GM18861 (cell line): ENCODE measurements at regions not wholly inside any gene's neighbourhood (a gene's known extent, or its start where the extent isn't known, plus 50 kb on each side); places are given as distances from the start of the nearest gene placed in this dataset.

ENCODE experiments used
- ATAC-seq: cut with Tn5 transposase; IDR thresholded peaks from one replicate; pipeline ENCODE4 v1.9.1; 2021; ENCODE audit not compliant: unreplicated experiment

DNA sequence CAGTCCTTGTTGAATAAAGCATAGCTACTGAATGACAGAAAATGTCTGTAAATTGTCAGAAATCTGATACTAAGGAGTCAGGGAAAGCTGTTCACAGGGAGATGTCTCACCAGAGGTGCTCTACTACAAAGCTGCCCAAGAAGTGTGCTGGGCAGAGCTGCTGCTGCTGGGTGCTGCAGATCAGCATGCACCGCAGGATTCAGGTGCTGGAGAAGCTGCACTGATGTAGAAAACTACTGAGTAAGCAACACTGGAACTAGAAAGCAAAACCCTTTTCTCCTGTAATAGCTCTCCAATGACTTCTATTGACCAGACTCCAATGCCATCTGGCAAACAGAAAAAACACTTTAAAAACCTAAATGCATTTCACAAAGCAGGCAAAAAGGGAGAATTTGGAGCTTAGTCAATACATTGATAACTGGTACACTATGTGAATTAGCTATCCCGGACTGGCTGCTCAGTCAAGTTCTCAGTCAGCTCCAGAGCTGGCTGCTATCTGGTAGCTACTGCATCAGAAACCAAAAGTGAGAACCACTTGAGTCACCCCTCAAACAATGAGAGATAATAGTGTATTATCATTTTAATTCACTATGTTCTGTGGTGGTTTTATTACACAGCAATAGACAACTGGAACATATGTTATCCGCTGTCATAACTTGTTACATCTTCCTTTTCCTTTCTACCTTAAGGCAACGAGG is 493.1 kb downstream of the CPS1 start:
- ATAC-seq = no peak

DNA sequence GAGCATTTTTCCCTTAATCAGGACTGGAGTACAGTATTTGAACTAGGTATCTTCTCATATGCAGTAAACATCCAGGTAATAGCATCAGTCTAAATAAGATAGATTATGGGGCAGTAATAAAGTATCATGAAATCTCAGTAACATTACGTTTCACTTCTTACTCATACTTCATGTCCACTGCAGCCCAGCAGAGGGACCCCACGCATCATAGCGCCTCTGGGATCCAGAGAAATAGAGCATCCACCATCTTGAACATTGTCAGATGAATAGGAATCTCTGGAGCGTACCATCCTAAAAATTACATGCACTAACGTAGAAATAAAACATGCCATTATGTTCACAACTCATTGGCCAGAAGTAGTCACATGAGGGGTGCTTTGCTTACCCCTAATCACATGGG is 499.0 kb downstream of the CPS1 start:
- no peak for ATAC-seq

DNA sequence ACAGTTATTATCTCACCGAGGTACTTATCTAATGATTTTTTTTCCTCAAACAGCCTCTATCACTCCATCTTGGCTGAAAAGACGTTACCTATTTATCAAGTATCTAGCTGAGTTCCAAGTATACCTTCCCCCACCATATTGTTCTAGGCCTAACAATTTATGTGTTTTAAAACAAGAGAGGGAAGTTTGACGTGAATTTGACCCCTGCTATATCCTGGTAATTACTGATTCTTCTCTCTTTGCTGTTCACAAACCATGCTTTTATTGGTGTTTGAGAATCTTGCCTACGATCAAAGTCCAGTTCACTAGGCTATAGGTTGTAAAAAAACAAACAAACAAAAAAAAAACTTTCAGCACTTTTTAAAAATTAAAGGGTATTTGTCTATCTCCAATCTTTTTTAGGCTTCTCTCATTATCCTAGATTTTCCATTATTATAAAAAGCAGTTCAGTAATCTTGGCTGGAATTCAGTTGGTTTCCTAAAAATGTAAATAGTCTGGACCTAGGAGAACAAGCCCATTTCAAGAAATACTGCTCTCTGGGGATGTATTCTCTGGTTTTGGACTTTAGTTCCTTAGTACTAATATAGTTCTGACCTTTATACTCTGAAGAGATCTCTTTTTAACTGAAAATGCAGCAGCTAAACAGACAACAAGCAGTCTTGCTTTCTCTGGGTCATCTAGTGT is 505.4 kb downstream of the CPS1 start:
- ATAC-seq = no peak

DNA sequence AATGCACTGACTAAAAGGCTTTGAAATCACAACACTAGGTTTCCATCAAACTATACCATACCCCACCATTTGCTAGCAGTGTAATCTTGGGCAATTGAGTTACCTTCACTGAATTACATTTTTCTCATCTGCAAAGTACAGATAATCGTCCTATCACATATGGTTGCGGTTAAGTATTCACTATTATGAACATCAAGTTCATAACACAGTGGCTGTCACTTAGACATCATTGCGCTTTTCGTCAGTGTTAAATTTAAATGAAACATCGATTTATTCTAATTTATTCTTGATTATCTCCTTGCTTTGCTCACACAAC is 505.9 kb downstream of the CPS1 start:
- ATAC-seq = no peak

GRCh38 chr2:211067029-211067428 is 510.6 kb downstream of the CPS1 start:
- ATAC-seq = no peak

DNA sequence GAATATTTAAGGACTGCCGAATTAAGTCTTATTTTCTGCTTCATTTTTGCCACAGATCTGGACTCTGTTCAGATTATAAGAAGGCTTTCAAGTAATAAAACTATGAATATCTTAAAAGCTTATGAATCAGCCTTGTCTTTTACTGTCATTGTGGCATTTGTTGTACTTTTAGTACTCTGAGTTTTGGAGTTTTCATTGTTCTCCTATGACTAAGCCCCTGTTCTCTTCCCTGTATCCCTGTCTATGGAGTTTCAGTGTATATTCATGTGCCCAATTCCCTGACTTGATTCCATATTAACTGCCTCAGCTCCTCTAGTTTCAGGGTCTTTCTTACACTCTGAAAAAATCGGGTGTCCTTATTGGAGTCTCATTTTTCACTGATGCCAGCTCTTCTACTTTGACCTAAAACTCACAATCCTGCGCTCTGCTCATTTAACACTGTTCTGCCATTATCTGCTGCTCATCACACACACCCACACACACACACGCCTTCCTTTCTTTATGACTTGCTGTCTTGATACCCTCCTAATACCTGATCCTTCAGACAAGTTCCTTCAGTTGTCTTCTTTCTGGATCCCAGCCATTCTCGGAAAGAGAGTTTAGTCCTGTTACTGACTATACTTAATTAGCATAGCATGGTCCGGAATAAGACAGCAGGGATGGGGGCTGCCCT is 511.8 kb downstream of the CPS1 start:
- no peak for ATAC-seq

GRCh38 chr2:211070547-211070946 is 514.1 kb downstream of the CPS1 start:
- peak; percentile 65 for ATAC-seq

- ATAC-seq = no peak
These were observed 520.9 kb downstream of the CPS1 start for GRCh38 chr2:211077216-211077767.

GRCh38 chr2:211084352-211084751 is 528.0 kb downstream of the CPS1 start:
- ATAC-seq = no peak

- peak; percentile 54 for ATAC-seq
These were observed 528.8 kb downstream of the CPS1 start for GRCh38 chr2:211085056-211085680.

DNA sequence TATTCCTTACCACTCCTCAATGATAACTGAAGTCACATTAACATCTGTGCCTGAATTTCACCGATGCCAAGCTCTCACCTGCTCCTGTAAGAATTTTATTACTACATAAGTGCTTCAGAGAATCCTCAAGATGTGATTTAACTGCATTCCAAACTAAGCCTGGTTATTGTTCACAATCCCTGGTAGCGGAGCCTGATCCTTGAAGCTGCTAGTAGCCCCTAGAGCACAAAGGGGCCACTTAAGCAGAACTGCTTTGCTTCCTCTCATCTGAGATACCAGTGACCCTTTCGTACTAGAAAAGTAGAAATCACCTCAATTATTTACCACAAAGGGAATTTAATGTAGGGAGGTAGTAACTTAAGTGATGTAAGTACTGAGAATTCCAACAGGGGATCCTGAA is 529.6 kb downstream of the CPS1 start:
- ATAC-seq = no peak

DNA sequence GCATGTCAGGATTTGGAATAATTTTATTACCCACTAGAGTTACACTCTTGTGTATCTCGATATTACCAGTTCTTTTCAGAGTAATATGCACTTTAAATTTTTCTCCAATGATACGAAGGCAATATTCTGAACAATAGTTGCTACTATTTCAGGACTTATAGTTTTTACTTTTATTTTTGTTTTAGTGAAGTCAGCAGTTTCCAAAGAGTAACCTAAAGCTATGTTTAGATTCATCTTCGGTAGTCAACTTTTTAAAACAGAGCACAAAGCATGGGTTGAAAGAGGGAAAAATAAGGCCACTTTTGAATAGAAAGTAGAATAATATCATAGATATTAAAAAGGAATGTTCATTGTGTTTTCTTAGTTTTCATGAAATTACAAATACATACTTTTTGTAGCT is 532.7 kb downstream of the CPS1 start:
- ATAC-seq = no peak

GRCh38 chr2:211093743-211094303 is 537.4 kb downstream of the CPS1 start:
- ATAC-seq = no peak

GRCh38 chr2:211103989-211104388 is 547.6 kb downstream of the CPS1 start:
- no peak for ATAC-seq

- ATAC-seq = no peak
These were observed 557.2 kb downstream of the CPS1 start for GRCh38 chr2:211113334-211114175.

- ATAC-seq = no peak
These were observed 558.5 kb downstream of the CPS1 start for GRCh38 chr2:211114826-211115455.

DNA sequence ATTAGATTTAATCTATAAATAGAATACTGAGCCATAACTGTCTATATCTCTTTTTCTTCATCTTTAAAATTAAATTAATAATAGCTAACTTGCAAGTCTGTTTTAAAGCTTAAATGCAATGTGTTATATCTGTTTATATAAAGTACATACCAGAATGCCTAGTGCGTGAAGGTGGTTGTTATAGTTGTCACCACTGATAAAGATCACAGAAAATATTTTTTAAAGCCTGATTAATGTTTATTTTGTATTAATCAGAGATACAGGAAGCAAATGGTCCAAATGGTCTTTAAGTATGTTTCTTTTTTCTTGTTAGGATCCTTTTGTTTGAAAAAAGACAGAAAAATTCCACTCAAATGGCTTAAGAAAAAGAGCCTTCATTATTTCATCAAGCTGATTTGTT is 560.6 kb downstream of the CPS1 start:
- no peak for ATAC-seq

DNA sequence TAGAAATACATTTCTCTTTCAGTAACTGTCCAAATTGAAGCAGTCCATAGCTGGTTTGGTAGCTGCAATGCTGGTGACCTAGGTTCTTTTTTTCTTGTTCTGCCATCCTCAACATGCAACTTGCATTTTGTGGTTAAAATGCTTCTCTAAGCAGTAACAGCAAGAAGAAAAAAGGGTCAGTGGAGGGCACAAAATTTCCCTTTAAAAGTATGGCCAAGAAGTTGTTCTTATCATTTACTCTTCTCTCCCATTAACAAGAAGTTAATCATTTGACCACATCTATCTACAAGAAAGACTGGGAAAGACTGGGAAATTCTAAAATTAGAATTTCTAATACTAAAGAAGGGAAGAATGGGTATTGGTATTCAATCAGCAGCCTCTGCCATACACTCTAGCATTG is 569.9 kb downstream of the CPS1 start:
- no peak for ATAC-seq

DNA sequence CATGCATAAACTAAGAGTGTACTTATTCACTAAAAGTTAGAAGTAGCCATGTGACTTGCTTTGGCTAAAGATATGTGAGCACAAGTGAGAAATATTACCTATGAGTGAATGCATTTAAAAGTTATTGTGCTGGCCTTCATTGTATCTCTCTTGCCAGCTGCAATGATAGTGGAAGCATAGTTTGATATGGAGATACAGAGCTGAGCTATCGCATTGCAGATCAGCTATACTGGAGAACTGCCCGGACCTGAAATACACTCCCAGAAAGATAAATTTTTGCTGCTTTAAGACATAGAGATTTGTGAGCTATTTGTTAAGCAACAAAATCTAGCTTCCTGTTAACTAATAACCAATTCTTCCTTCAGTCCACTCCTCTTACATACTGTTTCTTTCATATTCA is 571.1 kb downstream of the CPS1 start:
- no peak for ATAC-seq

GRCh38 chr2:211128287-211128686 is 571.9 kb downstream of the CPS1 start:
- ATAC-seq = no peak
